Panc1 (cell line): ENCODE measurements at regions not wholly inside any gene's neighbourhood (a gene's known extent, or its start where the extent isn't known, plus 50 kb on each side); places are given as distances from the start of the nearest gene placed in this dataset.

ENCODE experiments used
- ATAC-seq: fragments of 200-7000 bp; cut with Tn5 transposase; 2 replicates; pipeline ENCODE4 v1.9.1; 2020; ENCODE audit warnings: mild to moderate bottlenecking, moderate library complexity
- BruUV-seq: library from RNA; stranded (reverse); fragments of 400-500 nt; replicated peaks from 2 replicates; lab custom pipeline; 2021; lab: Mats Ljungman, UMichigan
- CTCF ChIA-PET: fragments of 300-600 bp; sonication (Branson Sonifier 250); formaldehyde crosslinking; loops from one replicate; lab custom pipeline; 2022; ENCODE audit warnings: antibody characterized with exemption; lab: Charles Lee
- POLR2A ChIA-PET: fragments of 300-600 bp; sonication (Branson Sonifier 250); formaldehyde crosslinking; loops from one replicate; lab custom pipeline; 2022; ENCODE audit warnings: antibody characterized with exemption; lab: Charles Lee
- DNase-seq: peaks from one replicate; pipeline ENCODE4 v3.0.0-alpha.2; 2010; ENCODE audit warnings: low read depth, low spot score
- H3K27ac ChIP-seq: 2 replicates; pipeline ENCODE4 v1.5.1; 2011; ENCODE audit warnings: mild to moderate bottlenecking, low read length, inconsistent platforms
- H3K27me3 ChIP-seq: fragments of 200-500 bp; sonication (Bioruptor generic); 2 replicates; pipeline ENCODE4 v1.6.0; 2014; ENCODE audit warnings: low read length, inconsistent platforms; ENCODE audit not compliant: control insufficient read depth, insufficient read depth
- H3K36me3 ChIP-seq: fragments of 200-500 bp; sonication (Bioruptor generic); 2 replicates; pipeline ENCODE4 v1.5.1; 2014; ENCODE audit warnings: inconsistent platforms, mild to moderate bottlenecking, low read length, moderate library complexity; ENCODE audit not compliant: control insufficient read depth, insufficient read depth
- H3K4me1 ChIP-seq: 2 replicates; pipeline ENCODE4 v1.5.1; 2011; ENCODE audit warnings: inconsistent platforms, mild to moderate bottlenecking, low read length, moderate library complexity; ENCODE audit not compliant: control insufficient read depth, insufficient read depth
- H3K4me3 ChIP-seq, 2 experiments: 2 replicates each; pipeline ENCODE4 v1.5.1; 2011 to 2012; ENCODE audit warnings: low read depth in 2 of 2, low read length in 2 of 2, mild to moderate bottlenecking in 2 of 2, inconsistent platforms in 1 of 2, moderate library complexity in 1 of 2
- H3K9me3 ChIP-seq: fragments of 200-500 bp; sonication (Bioruptor generic); 2 replicates; pipeline ENCODE4 v1.5.1; 2014; ENCODE audit warnings: low read depth, mild to moderate bottlenecking, inconsistent platforms, low read length, moderate library complexity; ENCODE audit not compliant: control insufficient read depth, insufficient read depth
- POLR2AphosphoS5 ChIP-seq: IDR thresholded peaks from 2 replicates; pipeline ENCODE4 v1.6.1; 2012; ENCODE audit warnings: mild to moderate bottlenecking, low read depth, low read length, moderate library complexity
- REST ChIP-seq, 2 experiments: IDR thresholded peaks; 2 replicates each; pipeline ENCODE4 v1.6.1; 2011 to 2012; ENCODE audit warnings: low read depth in 2 of 2, control low read depth in 1 of 2, low read length in 1 of 2, mild to moderate bottlenecking in 1 of 2, moderate library complexity in 1 of 2; ENCODE audit not compliant: insufficient read depth in 1 of 2
- SIN3A ChIP-seq: IDR thresholded peaks from 2 replicates; pipeline ENCODE4 v1.6.1; 2012; ENCODE audit warnings: low read depth, mild to moderate bottlenecking, low read length, moderate library complexity, borderline replicate concordance; ENCODE audit not compliant: insufficient read depth
- TCF7L2 ChIP-seq: IDR thresholded peaks from 2 replicates; pipeline ENCODE4 v1.6.1; 2011; ENCODE audit warnings: mild to moderate bottlenecking, low read depth, low read length, inconsistent platforms
- in situ Hi-C: cut with HindIII; loops from 2 replicates; pipeline ENCODE4 v1.10.0; 2016; ENCODE audit warnings: low sequenced_read_pairs, low pct_unique_long_range_greater_than_20kb
- intact Hi-C: fragments of 100-400 bp; cut with micrococcal nuclease; formaldehyde crosslinking; loops from one replicate; pipeline ENCODE4 v1.10.0; 2022; ENCODE audit not compliant: unreplicated experiment
- TF ChIP-seq, protein P1 (sequence below): fragments of 450-650 bp; IDR thresholded peaks from 2 replicates; pipeline ENCODE4 v1.5.1; 2017; ENCODE audit warnings: mild to moderate bottlenecking

DNA sequence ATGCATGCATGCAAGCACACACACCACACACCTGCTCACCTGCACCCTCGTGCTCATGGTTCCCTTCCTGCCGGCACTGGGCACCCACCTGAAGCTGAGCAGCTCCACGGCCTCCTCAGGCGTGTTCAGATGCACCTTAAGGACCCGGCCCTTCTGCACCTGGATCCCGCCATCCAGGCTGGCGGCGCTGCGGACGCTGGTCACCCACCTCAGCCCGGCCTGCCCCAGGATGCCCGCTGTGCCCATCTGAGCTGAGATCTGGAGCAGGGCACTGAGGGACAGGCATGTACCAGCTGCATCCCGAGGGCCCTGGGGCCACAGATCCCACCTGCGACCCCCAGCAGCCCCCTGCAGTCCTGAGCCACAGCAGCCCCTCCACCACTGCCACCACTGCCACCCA is 110.0 kb downstream of the LITAF start:
- ChIA-PET POLR2A (no interaction called here), CTCF (no interaction called here)
- in situ Hi-C loops (no loop called here), intact Hi-C loops (no loop called here)
- no peak overlapping the region for H3K4me3 ChIP-seq
- H3K9me3 ChIP-seq: no peaks in the 10 kb centered on the region
- H3K27me3 ChIP-seq: no peaks in the 10 kb centered on the region
- H3K36me3 ChIP-seq: no peaks in the 10 kb centered on the region
- ATAC-seq (no peak), DNase-seq (no peak)
- H3K27ac ChIP-seq: no peak overlapping the region
- BruUV-seq: no TSS peak
- no peaks in the 10 kb centered on the region for H3K4me1 ChIP-seq
- no peak for TF ChIP-seq POLR2AphosphoS5
- TF ChIP-seq SIN3A: no peak
- TF ChIP-seq TCF7L2: no peak
- TF ChIP-seq REST (IDR thresholded peaks at IDR 0.05; ENCODE audit: insufficient read depth in 1 of 2, low read depth in 2 of 2, low read length in 1 of 2): no peak
- TF ChIP-seq, protein P1, sequence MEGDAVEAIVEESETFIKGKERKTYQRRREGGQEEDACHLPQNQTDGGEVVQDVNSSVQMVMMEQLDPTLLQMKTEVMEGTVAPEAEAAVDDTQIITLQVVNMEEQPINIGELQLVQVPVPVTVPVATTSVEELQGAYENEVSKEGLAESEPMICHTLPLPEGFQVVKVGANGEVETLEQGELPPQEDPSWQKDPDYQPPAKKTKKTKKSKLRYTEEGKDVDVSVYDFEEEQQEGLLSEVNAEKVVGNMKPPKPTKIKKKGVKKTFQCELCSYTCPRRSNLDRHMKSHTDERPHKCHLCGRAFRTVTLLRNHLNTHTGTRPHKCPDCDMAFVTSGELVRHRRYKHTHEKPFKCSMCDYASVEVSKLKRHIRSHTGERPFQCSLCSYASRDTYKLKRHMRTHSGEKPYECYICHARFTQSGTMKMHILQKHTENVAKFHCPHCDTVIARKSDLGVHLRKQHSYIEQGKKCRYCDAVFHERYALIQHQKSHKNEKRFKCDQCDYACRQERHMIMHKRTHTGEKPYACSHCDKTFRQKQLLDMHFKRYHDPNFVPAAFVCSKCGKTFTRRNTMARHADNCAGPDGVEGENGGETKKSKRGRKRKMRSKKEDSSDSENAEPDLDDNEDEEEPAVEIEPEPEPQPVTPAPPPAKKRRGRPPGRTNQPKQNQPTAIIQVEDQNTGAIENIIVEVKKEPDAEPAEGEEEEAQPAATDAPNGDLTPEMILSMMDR: no peak

DNA sequence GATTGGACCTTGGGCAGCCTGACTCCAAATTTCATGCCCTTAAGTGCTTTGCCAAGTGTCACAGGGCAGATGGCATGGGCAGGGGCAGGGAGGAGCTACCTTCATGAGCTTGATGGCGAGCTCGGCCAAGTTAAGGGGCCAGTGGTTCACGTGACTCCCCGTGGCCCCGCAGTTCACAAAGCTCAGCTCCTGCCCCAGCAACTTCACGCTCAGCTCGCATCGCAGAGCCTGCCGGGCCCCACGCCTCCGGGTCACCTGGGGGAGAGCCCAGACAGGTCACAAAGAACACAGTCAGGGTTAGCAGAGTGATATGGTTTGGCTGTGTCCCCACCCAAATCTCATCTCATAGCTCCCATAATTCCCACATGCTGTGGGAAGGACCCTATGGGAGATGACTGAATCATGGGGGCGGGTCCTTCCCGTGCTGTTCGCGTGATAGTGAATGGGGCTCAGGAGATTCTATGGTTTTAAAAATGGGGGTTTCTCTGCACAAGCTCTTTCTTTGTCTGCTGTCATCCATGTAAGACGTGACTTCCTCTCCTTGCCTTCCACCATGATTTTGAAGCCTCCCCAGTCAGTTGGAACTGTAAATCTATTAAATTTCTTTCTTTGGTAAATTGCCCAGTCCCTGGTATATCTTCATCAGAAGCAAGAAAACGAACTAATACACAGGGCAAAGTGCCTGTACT is 108.1 kb downstream of the LITAF start:
- Histone ChIP-seq H3K4me1 (no peaks in the 10 kb centered on the region), H3K9me3 (peaks cover 3% of the 10 kb centered on the region; the same call in 1 of the 2 replicates), H3K27ac (no peak overlapping the region), H3K27me3 (no peaks in the 10 kb centered on the region), H3K4me3 (no peak overlapping the region), H3K36me3 (no peaks in the 10 kb centered on the region)
- TF ChIP-seq POLR2AphosphoS5 (no peak), SIN3A (no peak), TCF7L2 (no peak), REST (IDR thresholded peaks at IDR 0.05; ENCODE audit: insufficient read depth in 1 of 2, low read depth in 2 of 2, low read length in 1 of 2) (no peak)
- TF ChIP-seq, protein P1: no peak
- CTCF ChIA-PET: interaction anchor here (0.6 kb wide), 1 partner anchor 268 kb away, joined by 5 read pairs; no protein-coding TSS in a partner anchor
- in situ Hi-C loops: no loop called here
- ATAC-seq: no peak
- no TSS peak for BruUV-seq
- no peak for DNase-seq
- intact Hi-C loops: no loop called here
- POLR2A ChIA-PET: no interaction called here
